ENCODE measurements at regions not wholly inside any gene's neighbourhood (a gene's known extent, or its start where the extent isn't known, plus 50 kb on each side); places are given as distances from the start of the nearest gene placed in this dataset.
A peak's percentile ranks its signal among the peaks of the same experiment; 100 is the strongest.
"Not testable (repeated sequence)": the region's sequence is repeated elsewhere in the genome, so short reads cannot be mapped to it uniquely, and the experiment has no call there.

DNA sequence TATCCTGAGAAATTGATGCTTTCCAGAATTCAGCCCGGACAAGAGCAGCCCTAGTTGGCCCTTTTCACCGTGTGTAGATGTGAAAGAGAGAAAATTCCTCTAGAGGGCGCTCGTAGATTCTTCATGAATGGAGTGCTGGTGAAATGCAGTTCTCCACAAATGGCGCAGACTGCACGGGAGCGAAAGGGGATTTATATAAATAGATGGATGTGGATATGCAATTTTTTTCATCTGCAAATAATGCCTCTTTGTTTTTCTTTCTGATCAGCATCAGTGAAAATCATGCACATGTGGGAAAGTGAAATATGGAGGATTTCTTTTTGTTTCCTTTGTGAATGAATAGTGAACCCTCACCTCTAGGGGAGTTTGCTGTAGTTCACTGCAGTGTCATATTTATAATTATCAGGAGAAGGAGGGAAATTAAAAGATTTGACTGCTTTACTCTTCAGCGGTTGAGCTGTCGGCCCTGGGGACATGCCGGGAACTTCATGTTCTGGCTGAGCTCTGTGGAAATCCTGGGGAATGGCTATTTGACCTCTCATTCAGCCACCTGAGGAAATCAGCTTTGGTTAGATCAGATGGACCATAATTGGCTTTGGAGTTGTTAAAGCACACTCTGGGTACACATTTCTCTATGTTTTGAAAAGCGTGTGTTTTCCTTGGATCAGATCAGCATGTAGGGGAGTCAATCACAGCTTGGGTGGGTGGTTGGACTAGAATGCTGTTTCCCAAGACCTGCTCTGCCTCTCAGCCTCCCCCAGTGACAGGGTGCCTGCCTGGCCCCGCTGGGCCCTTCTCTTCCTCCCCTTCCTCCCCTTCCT lies 115.0 kb upstream of the SHISA3 start:
- Mint-ChIP-seq H3K4me1 (peaks cover 7 to 12% of the 10 kb centered on the region in 2 donors), H3K36me3 (no peaks in the 10 kb centered on the region), H3K27ac (no peak overlapping the region), H3K9me3 (no peaks in the 10 kb centered on the region), H3K27me3 (ENCODE audit: low read depth in 2 of 2) (peaks cover 7% of the 10 kb centered on the region in 2 donors), H3K4me3 (no peak overlapping the region)
- peak; percentile 40 for TF ChIP-seq CTCF (IDR thresholded peaks at IDR 0.05)
- no peak overlapping the region for H3K4me3 ChIP-seq (ENCODE audit: low read length)
- H3K27ac ChIP-seq (ENCODE audit: low read length), result no peak overlapping the region
- peak in 1 of 2 donors; percentile 64 for DNase-seq
- peak in 2 of 3 donors; percentile 64 to 77 for ATAC-seq
- 28% methylated on average over 11 of the region's 12 CpGs for WGBS (ENCODE audit: insufficient coverage)
- H3K36me3 ChIP-seq (ENCODE audit: control insufficient read depth, insufficient read depth, low read length), result no peaks in the 10 kb centered on the region
- no peaks in the 10 kb centered on the region for H3K27me3 ChIP-seq (ENCODE audit: control insufficient read depth, insufficient read depth, low read length)
- H3K4me1 ChIP-seq (ENCODE audit: control insufficient read depth, insufficient read depth, low read length), result peaks cover 7% of the 10 kb centered on the region
- H3K9me3 ChIP-seq (ENCODE audit: control insufficient read depth, insufficient read depth, low read length), result no peaks in the 10 kb centered on the region
- intact Hi-C loops (cut with micrococcal nuclease), result loop anchor here (5.0 to 10.0 kb wide), 2 partner anchors 243 to 585 kb away; no protein-coding TSS in a partner anchor

DNA sequence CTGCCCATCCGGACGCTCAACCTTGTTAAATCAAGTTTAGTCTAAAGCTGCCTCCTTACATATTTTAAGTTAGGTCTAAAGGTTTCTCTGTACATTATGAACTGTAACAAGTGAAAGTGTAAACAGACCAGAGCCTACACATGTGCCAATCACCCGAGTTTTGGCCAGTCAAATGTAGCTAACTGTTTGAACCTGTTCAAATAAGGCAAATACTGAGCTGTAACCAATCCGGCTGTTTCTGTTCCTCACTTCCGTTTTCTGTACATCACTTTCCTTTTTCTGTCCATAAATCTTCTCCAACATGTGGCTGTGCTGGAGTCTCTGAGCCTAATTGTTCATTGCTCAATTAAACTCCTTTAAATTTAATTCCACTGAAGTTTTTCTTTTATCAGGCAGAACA lies 113.3 kb upstream of the SHISA3 start:
- intact Hi-C loops (cut with micrococcal nuclease), result loop anchor here (5.0 to 10.0 kb wide), 2 partner anchors 241 to 583 kb away; no protein-coding TSS in a partner anchor
- no peak for ATAC-seq
- H3K27ac ChIP-seq (ENCODE audit: low read length), result no peak overlapping the region
- no peaks in the 10 kb centered on the region for H3K36me3 Mint-ChIP-seq
- no peak for DNase-seq
- H3K27me3 ChIP-seq (ENCODE audit: control insufficient read depth, insufficient read depth, low read length), result no peaks in the 10 kb centered on the region
- peaks cover 7% of the 10 kb centered on the region in 2 donors for H3K27me3 Mint-ChIP-seq (ENCODE audit: low read depth in 2 of 2)
- no peak overlapping the region for H3K4me3 ChIP-seq (ENCODE audit: low read length)
- H3K36me3 ChIP-seq (ENCODE audit: control insufficient read depth, insufficient read depth, low read length), result no peaks in the 10 kb centered on the region
- no peaks in the 10 kb centered on the region for H3K9me3 ChIP-seq (ENCODE audit: control insufficient read depth, insufficient read depth, low read length)
- no peak overlapping the region for H3K4me3 Mint-ChIP-seq
- TF ChIP-seq CTCF (IDR thresholded peaks at IDR 0.05), result no peak
- no peak overlapping the region for H3K27ac Mint-ChIP-seq
- no peaks in the 10 kb centered on the region for H3K9me3 Mint-ChIP-seq
- peaks cover 7 to 12% of the 10 kb centered on the region in 2 donors for H3K4me1 Mint-ChIP-seq
- peaks cover 7% of the 10 kb centered on the region for H3K4me1 ChIP-seq (ENCODE audit: control insufficient read depth, insufficient read depth, low read length)
- 69% methylated on average over 5 of the region's 5 CpGs for WGBS (ENCODE audit: insufficient coverage)

- not testable (repeated sequence) for H3K9me3 ChIP-seq (ENCODE audit: control insufficient read depth, insufficient read depth, low read length); H3K9me3 Mint-ChIP-seq; ATAC-seq; H3K27me3 ChIP-seq (ENCODE audit: control insufficient read depth, insufficient read depth, low read length); H3K36me3 ChIP-seq (ENCODE audit: control insufficient read depth, insufficient read depth, low read length); H3K27me3 Mint-ChIP-seq (ENCODE audit: low read depth in 2 of 2); H3K4me3 Mint-ChIP-seq; H3K27ac ChIP-seq (ENCODE audit: low read length); H3K4me3 ChIP-seq (ENCODE audit: low read length); H3K4me1 ChIP-seq (ENCODE audit: control insufficient read depth, insufficient read depth, low read length); H3K4me1 Mint-ChIP-seq; H3K36me3 Mint-ChIP-seq; DNase-seq; H3K27ac Mint-ChIP-seq
- intact Hi-C loops (cut with micrococcal nuclease), result loop anchor here (10.0 kb wide), 1 partner anchor 236 kb away; no protein-coding TSS in a partner anchor
- WGBS (ENCODE audit: insufficient coverage), result 76% methylated on average over 5 of the region's 5 CpGs
Measured at GRCh38 chr4:42288876-42289275, 108.4 kb upstream of the SHISA3 start.

DNA sequence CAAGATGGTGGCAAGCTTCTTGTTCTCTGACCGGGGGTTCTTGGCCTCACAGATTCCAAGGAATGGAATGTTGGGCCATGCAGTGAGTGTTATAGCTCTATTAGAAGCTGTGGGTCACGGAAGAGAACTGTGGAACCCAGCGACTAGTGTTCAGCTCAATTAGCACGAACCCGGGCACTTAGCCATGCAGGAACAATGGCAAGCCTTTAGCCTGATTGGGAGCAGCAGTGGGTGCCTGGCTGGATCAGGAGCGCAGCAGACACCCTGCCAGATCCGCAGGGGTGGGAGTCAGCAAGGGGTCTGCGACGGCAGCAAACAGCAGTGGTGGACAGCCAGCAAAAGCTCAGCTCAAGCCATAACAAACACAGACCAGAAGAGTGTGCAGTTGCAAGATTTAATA lies 105.1 kb upstream of the SHISA3 start:
- H3K9me3 ChIP-seq (ENCODE audit: control insufficient read depth, insufficient read depth, low read length); DNase-seq; ATAC-seq; H3K4me3 Mint-ChIP-seq; H3K4me1 ChIP-seq (ENCODE audit: control insufficient read depth, insufficient read depth, low read length); H3K4me1 Mint-ChIP-seq; H3K27me3 ChIP-seq (ENCODE audit: control insufficient read depth, insufficient read depth, low read length); H3K27ac Mint-ChIP-seq; H3K27me3 Mint-ChIP-seq (ENCODE audit: low read depth in 2 of 2); H3K36me3 ChIP-seq (ENCODE audit: control insufficient read depth, insufficient read depth, low read length); H3K36me3 Mint-ChIP-seq; intact Hi-C loops (cut with micrococcal nuclease); H3K9me3 Mint-ChIP-seq; H3K4me3 ChIP-seq (ENCODE audit: low read length); H3K27ac ChIP-seq (ENCODE audit: low read length): not testable (repeated sequence)
- WGBS (ENCODE audit: insufficient coverage), result 95% methylated on average over 9 of the region's 9 CpGs

Measured in natural killer cell (primary cell).